GM19324 (cell line): ENCODE measurements at regions not wholly inside any gene's neighbourhood (a gene's known extent, or its start where the extent isn't known, plus 50 kb on each side); places are given as distances from the start of the nearest gene placed in this dataset.

ENCODE experiments used
- ATAC-seq: cut with Tn5 transposase; IDR thresholded peaks from one replicate; pipeline ENCODE4 v1.9.1; 2021; ENCODE audit warnings: mild to moderate bottlenecking, moderate library complexity; ENCODE audit not compliant: unreplicated experiment, low FRiP score

GRCh38 chr4:129393976-129394375 lies 298.0 kb downstream of the C4orf33 start:
- ATAC-seq: no peak

- no peak for ATAC-seq
Observed at GRCh38 chr4:129394635-129395034, 298.7 kb downstream of the C4orf33 start.

- ATAC-seq: no peak
Observed at GRCh38 chr4:129403848-129404247, 307.9 kb downstream of the C4orf33 start.

- no peak for ATAC-seq
Observed at GRCh38 chr4:129410115-129410514, 314.2 kb downstream of the C4orf33 start.

- no peak for ATAC-seq
Observed at GRCh38 chr4:129415004-129415403, 319.1 kb downstream of the C4orf33 start.

- no peak for ATAC-seq
Observed at GRCh38 chr4:129420637-129421036, 324.7 kb downstream of the C4orf33 start.

GRCh38 chr4:129422277-129422676 lies 326.3 kb downstream of the C4orf33 start:
- ATAC-seq: no peak

GRCh38 chr4:129428454-129428853 lies 332.5 kb downstream of the C4orf33 start:
- ATAC-seq: no peak

GRCh38 chr4:129429581-129430320 lies 333.8 kb downstream of the C4orf33 start:
- no peak for ATAC-seq

GRCh38 chr4:129437347-129437746 lies 341.4 kb downstream of the C4orf33 start:
- ATAC-seq: no peak

- ATAC-seq: no peak
Observed at GRCh38 chr4:129438456-129438981, 342.6 kb downstream of the C4orf33 start.

- ATAC-seq: no peak
Observed at GRCh38 chr4:129446074-129446473, 350.1 kb downstream of the C4orf33 start.

- no peak for ATAC-seq
Observed at GRCh38 chr4:129453524-129454200, 357.7 kb downstream of the C4orf33 start.

GRCh38 chr4:129455482-129455881 lies 359.5 kb downstream of the C4orf33 start:
- ATAC-seq: no peak

GRCh38 chr4:129468624-129469023 lies 372.7 kb downstream of the C4orf33 start:
- no peak for ATAC-seq

- no peak for ATAC-seq
Observed at GRCh38 chr4:129474698-129475097, 378.7 kb downstream of the C4orf33 start.

- ATAC-seq: no peak
Observed at GRCh38 chr4:129481107-129481506, 385.2 kb downstream of the C4orf33 start.

- ATAC-seq: no peak
Observed at GRCh38 chr4:129488427-129488826, 392.5 kb downstream of the C4orf33 start.

- no peak for ATAC-seq
Observed at GRCh38 chr4:129490516-129490915, 394.6 kb downstream of the C4orf33 start.

GRCh38 chr4:129498626-129499025 lies 402.7 kb downstream of the C4orf33 start:
- no peak for ATAC-seq

GRCh38 chr4:129514852-129515251 lies 418.9 kb downstream of the C4orf33 start:
- no peak for ATAC-seq

- ATAC-seq: no peak
Observed at GRCh38 chr4:129515356-129515755, 419.4 kb downstream of the C4orf33 start.
